ENCODE measurements at regions not wholly inside any gene's neighbourhood (a gene's known extent, or its start where the extent isn't known, plus 50 kb on each side); places are given as distances from the start of the nearest gene placed in this dataset.

GRCh38 chr10:75304313-75304712 is 68.6 kb upstream of the COMTD1 start:
- no peaks in the 10 kb centered on the region for H3K4me1 ChIP-seq (ENCODE audit: control insufficient read depth, insufficient read depth, low read length)
- no peak overlapping the region for H3K9ac ChIP-seq (ENCODE audit: control insufficient read depth, insufficient read depth, low read length)
- ChIA-PET CTCF (no interaction called here), POLR2A (no interaction called here), RAD21 (ENCODE audit: unreplicated experiment) (interaction anchor here (0.6 kb wide), 1 partner anchor 999 kb away, joined by 3 read pairs; no protein-coding TSS in a partner anchor), SMC1A (ENCODE audit: uncharacterized antibody, unreplicated experiment) (no interaction called here)
- in situ Hi-C loops (cut with MboI) (no loop called here), intact Hi-C loops (cut with micrococcal nuclease; ENCODE audit: unreplicated experiment) (no loop called here)
- H3K4me3 ChIP-seq = no peak overlapping the region
- H3K27me3 ChIP-seq (replicated peaks in 1 of 2; ENCODE audit: control insufficient read depth in 2 of 2, insufficient read depth in 2 of 2, low read length in 1 of 2) = no peaks in the 10 kb centered on the region
- H2AFZ ChIP-seq (ENCODE audit: control insufficient read depth, low read depth, low read length) = no peak overlapping the region
- H3K27ac ChIP-seq (ENCODE audit: control insufficient read depth, insufficient read depth) = no peak overlapping the region
- TF ChIP-seq USF1 (IDR thresholded peaks at IDR 0.05; ENCODE audit: borderline replicate concordance, extremely low read length, insufficient read depth, low read depth, low read length) (no peak), E2F4 (IDR thresholded peaks at IDR 0.05; ENCODE audit: low read depth, low read length) (no peak), IKZF2 (IDR thresholded peaks at IDR 0.05) (no peak), ZBTB33 (IDR thresholded peaks at IDR 0.05) (no peak), GABPA (IDR thresholded peaks at IDR 0.05; ENCODE audit: low read depth) (no peak), SMC3 (IDR thresholded peaks at IDR 0.05; ENCODE audit: borderline replicate concordance, low read length) (no peak), SIX5 (IDR thresholded peaks at IDR 0.05; ENCODE audit: low read depth, low read length, severe bottlenecking) (no peak), SUZ12 (IDR thresholded peaks at IDR 0.05; ENCODE audit: unreplicated experiment) (no peak), SRF (IDR thresholded peaks at IDR 0.05; ENCODE audit: low read depth in 2 of 2, low read length in 2 of 2) (no peak), RAD51 (IDR thresholded peaks at IDR 0.05) (no peak)
- no peak for FAIRE-seq
- H3K9me3 ChIP-seq (replicated peaks; ENCODE audit: control insufficient read depth, insufficient read depth, low read length) = peaks cover 2% of the 10 kb centered on the region; the same call in 2 of the 3 replicates
- H4K20me1 ChIP-seq (ENCODE audit: control insufficient read depth, insufficient read depth) = no peaks in the 10 kb centered on the region
- BruUV-seq (replicated peaks) = no TSS peak
- ATAC-seq = no peak
- no peak overlapping the region for H3K4me2 ChIP-seq (ENCODE audit: control insufficient read depth, insufficient read depth)
- no peak for DNase-seq (ENCODE audit: low read depth, low spot score)
- H3K79me2 ChIP-seq (ENCODE audit: control insufficient read depth, insufficient read depth, low read length) = no peaks in the 10 kb centered on the region
- WGBS (ENCODE audit: insufficient coverage, insufficient replicate concordance, low lambda C conversion rate, missing lambda C conversion rate) = 6% methylated on average over 1 of the region's 1 CpG
- H3K36me3 ChIP-seq (ENCODE audit: control insufficient read depth in 2 of 2, insufficient read depth in 2 of 2, low read length in 1 of 2) = no peaks in the 10 kb centered on the region

All from GM12878 (cell line).